Frontal cortex (tissue), 3 donors: ENCODE measurements at regions not wholly inside any gene's neighbourhood (a gene's known extent, or its start where the extent isn't known, plus 50 kb on each side); places are given as distances from the start of the nearest gene placed in this dataset.

ENCODE experiments used
- DNase-seq, 2 donors: peaks; one replicate each; pipeline ENCODE4 v3.0.0; 2012; ENCODE audit warnings: low spot score in 2 of 2
- FAIRE-seq: peaks from 2 replicates; lab custom pipeline; 2012; peaks lifted over from hg19 to GRCh38; lab: Jason Lieb, UNC
- donor health status: control.
- donor health status: control.
- donor health status: control.

- FAIRE-seq (no peak), DNase-seq (no peak)
These were observed 165.8 kb downstream of the ZBTB18 start for GRCh38 chr1:244216836-244217235.

- DNase-seq (no peak), FAIRE-seq (no peak)
These were observed 166.6 kb downstream of the ZBTB18 start for GRCh38 chr1:244217711-244218110.

- no peak for FAIRE-seq
- peak; percentile 47 to 56 for DNase-seq
These were observed 167.1 kb downstream of the ZBTB18 start for GRCh38 chr1:244218220-244218619.

GRCh38 chr1:244219149-244219548 is 168.1 kb downstream of the ZBTB18 start:
- DNase-seq = no peak
- FAIRE-seq = no peak

- FAIRE-seq (no peak), DNase-seq (no peak)
These were observed 168.7 kb downstream of the ZBTB18 start for GRCh38 chr1:244219802-244220201.

GRCh38 chr1:244220410-244220809 is 169.3 kb downstream of the ZBTB18 start:
- FAIRE-seq (no peak), DNase-seq (no peak)

- no peak for FAIRE-seq
- DNase-seq = no peak
These were observed 170.9 kb downstream of the ZBTB18 start for GRCh38 chr1:244221991-244222390.

GRCh38 chr1:244224487-244225430 is 173.7 kb downstream of the ZBTB18 start:
- FAIRE-seq = no peak

GRCh38 chr1:244226435-244226834 is 175.4 kb downstream of the ZBTB18 start:
- no peak for FAIRE-seq
- no peak for DNase-seq

More at GRCh38 chr1:244224487-244225430, 173.7 kb downstream of the ZBTB18 start:
- DNase-seq = no peak

GRCh38 chr1:244230470-244230869 is 179.4 kb downstream of the ZBTB18 start:
- DNase-seq (no peak), FAIRE-seq (no peak)

- no peak for FAIRE-seq
- no peak for DNase-seq
These were observed 180.1 kb downstream of the ZBTB18 start for GRCh38 chr1:244231193-244231571.

GRCh38 chr1:244231572-244232315 is 180.7 kb downstream of the ZBTB18 start:
- no peak for FAIRE-seq
- peak in 1 of 2 donors; percentile 47 for DNase-seq

GRCh38 chr1:244234009-244234643 is 183.0 kb downstream of the ZBTB18 start:
- FAIRE-seq (no peak), DNase-seq (no peak)

- DNase-seq = no peak
- no peak for FAIRE-seq
These were observed 184.1 kb downstream of the ZBTB18 start for GRCh38 chr1:244235157-244235556.

- DNase-seq = no peak
- FAIRE-seq = no peak
These were observed 185.0 kb downstream of the ZBTB18 start for GRCh38 chr1:244236101-244236500.

- FAIRE-seq = no peak
- DNase-seq = no peak
These were observed 185.6 kb downstream of the ZBTB18 start for GRCh38 chr1:244236721-244237120.

GRCh38 chr1:244237445-244237844 is 186.4 kb downstream of the ZBTB18 start:
- no peak for FAIRE-seq
- no peak for DNase-seq

- DNase-seq (no peak), FAIRE-seq (no peak)
These were observed 188.2 kb downstream of the ZBTB18 start for GRCh38 chr1:244239261-244239770.

- no peak for DNase-seq
These were observed 190.4 kb downstream of the ZBTB18 start for GRCh38 chr1:244241438-244241837.

GRCh38 chr1:244242446-244242845 is 191.4 kb downstream of the ZBTB18 start:
- FAIRE-seq (no peak), DNase-seq (no peak)

More at GRCh38 chr1:244241438-244241837, 190.4 kb downstream of the ZBTB18 start:
- FAIRE-seq = no peak
